ENCODE measurements at regions not wholly inside any gene's neighbourhood (a gene's known extent, or its start where the extent isn't known, plus 50 kb on each side); places are given as distances from the start of the nearest gene placed in this dataset.

DNA sequence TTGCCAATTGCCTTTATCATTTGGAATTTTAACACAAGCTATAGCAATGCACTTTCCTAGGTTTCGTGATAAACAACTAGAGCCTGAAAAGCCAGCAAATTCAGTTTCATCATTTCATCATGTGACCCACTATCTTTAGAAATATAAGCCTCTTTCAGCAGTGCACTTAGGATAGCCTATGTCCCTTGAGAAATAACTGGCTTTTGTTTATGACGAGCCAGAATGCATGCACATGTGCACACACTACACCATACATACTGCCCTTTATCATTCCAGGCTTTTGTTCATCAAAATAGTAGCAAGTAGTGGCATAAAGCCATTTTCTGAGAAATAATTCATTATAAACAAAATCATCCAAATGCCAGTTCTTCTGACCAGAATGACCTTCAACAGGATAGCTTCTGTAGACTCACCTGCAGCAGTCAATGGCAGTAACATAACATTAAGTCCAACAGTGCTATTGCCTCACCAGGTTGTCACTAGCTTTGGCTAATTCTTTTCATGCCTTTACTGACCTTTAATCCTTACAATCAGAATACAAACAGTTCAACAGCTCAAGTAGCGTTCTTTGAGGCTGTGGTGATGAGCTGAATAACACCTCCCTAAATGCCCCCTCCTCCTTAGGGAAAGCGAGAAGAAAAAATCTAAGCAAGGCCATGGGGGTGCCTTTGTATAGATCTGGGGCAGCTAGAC lies 132.3 kb upstream of the SMARCA2 start:
- ChIA-PET CTCF (no interaction called here), RAD21 (ENCODE audit: low non-redundant PET in 1 of 2, low total read pairs in 2 of 2, uncharacterized antibody in 2 of 2, unreplicated experiment in 2 of 2) (no interaction called here), POLR2A (no interaction called here)
- Histone ChIP-seq H3K27ac (ENCODE audit: low read depth, low read length) (no peak overlapping the region), H3K4me3 (replicated peaks in 1 of 2; ENCODE audit: low read depth in 1 of 2, low read length in 2 of 2) (no peak overlapping the region), H4K20me1 (ENCODE audit: insufficient read depth) (no peaks in the 10 kb centered on the region), H3K9me2 (ENCODE audit: insufficient read depth) (no peaks in the 10 kb centered on the region), H3K4me1 (ENCODE audit: control insufficient read depth in 1 of 2, insufficient read depth in 2 of 2, low read length in 2 of 2) (no peaks in the 10 kb centered on the region), H3K27me3 (ENCODE audit: insufficient read depth, low read length) (no peaks in the 10 kb centered on the region), H3K79me2 (ENCODE audit: insufficient read depth, low read length) (no peaks in the 10 kb centered on the region), H2AFZ (ENCODE audit: low read depth, low read length, poor library complexity, severe bottlenecking) (no peak overlapping the region), H3K4me2 (ENCODE audit: low read length) (no peak overlapping the region), H3K36me3 (ENCODE audit: control insufficient read depth in 1 of 2, insufficient read depth in 2 of 2, low read length in 2 of 2) (no peaks in the 10 kb centered on the region), H3K9ac (ENCODE audit: low read length) (no peak overlapping the region), H3K9me3 (ENCODE audit: control insufficient read depth in 1 of 2, insufficient read depth in 1 of 2, low read depth in 1 of 2, low read length in 2 of 2) (no peaks in the 10 kb centered on the region)
- TF ChIP-seq RAD21 (IDR thresholded peaks at IDR 0.05; ENCODE audit: low read depth) (no peak), CEBPB (IDR thresholded peaks at IDR 0.05; ENCODE audit: low read depth) (no peak), ZFX (IDR thresholded peaks at IDR 0.05) (no peak), JUND (IDR thresholded peaks at IDR 0.05) (no peak), SRF (IDR thresholded peaks at IDR 0.05; ENCODE audit: low read depth) (no peak), POLR2A (IDR thresholded peaks at IDR 0.05; ENCODE audit: borderline replicate concordance, extremely low read depth, insufficient read depth, insufficient read length) (no peak), CBX3 (IDR thresholded peaks at IDR 0.05; ENCODE audit: low read depth) (no peak), POLR2AphosphoS5 (IDR thresholded peaks at IDR 0.05; ENCODE audit: low read depth, low read length) (no peak), TCF7L2 (IDR thresholded peaks at IDR 0.05; ENCODE audit: borderline replicate concordance, extremely low read depth, insufficient read depth, insufficient read length) (no peak), EZH2 (IDR thresholded peaks at IDR 0.05) (no peak)
- TF ChIP-seq, protein P1, sequence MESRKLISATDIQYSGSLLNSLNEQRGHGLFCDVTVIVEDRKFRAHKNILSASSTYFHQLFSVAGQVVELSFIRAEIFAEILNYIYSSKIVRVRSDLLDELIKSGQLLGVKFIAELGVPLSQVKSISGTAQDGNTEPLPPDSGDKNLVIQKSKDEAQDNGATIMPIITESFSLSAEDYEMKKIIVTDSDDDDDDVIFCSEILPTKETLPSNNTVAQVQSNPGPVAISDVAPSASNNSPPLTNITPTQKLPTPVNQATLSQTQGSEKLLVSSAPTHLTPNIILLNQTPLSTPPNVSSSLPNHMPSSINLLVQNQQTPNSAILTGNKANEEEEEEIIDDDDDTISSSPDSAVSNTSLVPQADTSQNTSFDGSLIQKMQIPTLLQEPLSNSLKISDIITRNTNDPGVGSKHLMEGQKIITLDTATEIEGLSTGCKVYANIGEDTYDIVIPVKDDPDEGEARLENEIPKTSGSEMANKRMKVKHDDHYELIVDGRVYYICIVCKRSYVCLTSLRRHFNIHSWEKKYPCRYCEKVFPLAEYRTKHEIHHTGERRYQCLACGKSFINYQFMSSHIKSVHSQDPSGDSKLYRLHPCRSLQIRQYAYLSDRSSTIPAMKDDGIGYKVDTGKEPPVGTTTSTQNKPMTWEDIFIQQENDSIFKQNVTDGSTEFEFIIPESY (IDR thresholded peaks at IDR 0.05; ENCODE audit: extremely low read depth, insufficient replicate concordance, low read length): no peak
- TF ChIP-seq, protein P2, sequence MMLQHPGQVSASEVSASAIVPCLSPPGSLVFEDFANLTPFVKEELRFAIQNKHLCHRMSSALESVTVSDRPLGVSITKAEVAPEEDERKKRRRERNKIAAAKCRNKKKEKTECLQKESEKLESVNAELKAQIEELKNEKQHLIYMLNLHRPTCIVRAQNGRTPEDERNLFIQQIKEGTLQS (IDR thresholded peaks at IDR 0.05): no peak
- TF ChIP-seq, protein P3, sequence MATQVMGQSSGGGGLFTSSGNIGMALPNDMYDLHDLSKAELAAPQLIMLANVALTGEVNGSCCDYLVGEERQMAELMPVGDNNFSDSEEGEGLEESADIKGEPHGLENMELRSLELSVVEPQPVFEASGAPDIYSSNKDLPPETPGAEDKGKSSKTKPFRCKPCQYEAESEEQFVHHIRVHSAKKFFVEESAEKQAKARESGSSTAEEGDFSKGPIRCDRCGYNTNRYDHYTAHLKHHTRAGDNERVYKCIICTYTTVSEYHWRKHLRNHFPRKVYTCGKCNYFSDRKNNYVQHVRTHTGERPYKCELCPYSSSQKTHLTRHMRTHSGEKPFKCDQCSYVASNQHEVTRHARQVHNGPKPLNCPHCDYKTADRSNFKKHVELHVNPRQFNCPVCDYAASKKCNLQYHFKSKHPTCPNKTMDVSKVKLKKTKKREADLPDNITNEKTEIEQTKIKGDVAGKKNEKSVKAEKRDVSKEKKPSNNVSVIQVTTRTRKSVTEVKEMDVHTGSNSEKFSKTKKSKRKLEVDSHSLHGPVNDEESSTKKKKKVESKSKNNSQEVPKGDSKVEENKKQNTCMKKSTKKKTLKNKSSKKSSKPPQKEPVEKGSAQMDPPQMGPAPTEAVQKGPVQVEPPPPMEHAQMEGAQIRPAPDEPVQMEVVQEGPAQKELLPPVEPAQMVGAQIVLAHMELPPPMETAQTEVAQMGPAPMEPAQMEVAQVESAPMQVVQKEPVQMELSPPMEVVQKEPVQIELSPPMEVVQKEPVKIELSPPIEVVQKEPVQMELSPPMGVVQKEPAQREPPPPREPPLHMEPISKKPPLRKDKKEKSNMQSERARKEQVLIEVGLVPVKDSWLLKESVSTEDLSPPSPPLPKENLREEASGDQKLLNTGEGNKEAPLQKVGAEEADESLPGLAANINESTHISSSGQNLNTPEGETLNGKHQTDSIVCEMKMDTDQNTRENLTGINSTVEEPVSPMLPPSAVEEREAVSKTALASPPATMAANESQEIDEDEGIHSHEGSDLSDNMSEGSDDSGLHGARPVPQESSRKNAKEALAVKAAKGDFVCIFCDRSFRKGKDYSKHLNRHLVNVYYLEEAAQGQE (IDR thresholded peaks at IDR 0.05; ENCODE audit: low read depth): no peak
- TF ChIP-seq, protein P4, sequence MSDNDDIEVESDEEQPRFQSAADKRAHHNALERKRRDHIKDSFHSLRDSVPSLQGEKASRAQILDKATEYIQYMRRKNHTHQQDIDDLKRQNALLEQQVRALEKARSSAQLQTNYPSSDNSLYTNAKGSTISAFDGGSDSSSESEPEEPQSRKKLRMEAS (IDR thresholded peaks at IDR 0.05): no peak
- no peak for DNase-seq (ENCODE audit: low read depth, low spot score)
- intact Hi-C loops (cut with micrococcal nuclease): no loop called here
- no TSS peak for BruUV-seq (replicated peaks)
- no peak for ATAC-seq

All from HCT116 (cell line).